MCF 10A (cell line): ENCODE measurements at regions not wholly inside any gene's neighbourhood (a gene's known extent, or its start where the extent isn't known, plus 50 kb on each side); places are given as distances from the start of the nearest gene placed in this dataset.

Source experiments
- BruUV-seq: library from RNA; stranded (reverse); fragments of 400-500 nt; replicated peaks from 2 replicates; lab custom pipeline; 2021; lab: Mats Ljungman, UMichigan
- CTCF ChIA-PET: fragments of 300-600 bp; sonication (Branson Sonifier 250); formaldehyde crosslinking; extraction: SDS; loops from one replicate; lab custom pipeline; 2021; ENCODE audit warnings: antibody characterized with exemption, inconsistent platforms; lab: Yijun Ruan, JAX
- POLR2A ChIA-PET: fragments of 300-600, 350-650 bp; sonication (Branson Sonifier 250); formaldehyde crosslinking; extraction: SDS; loops from one replicate; lab custom pipeline; 2020; ENCODE audit warnings: antibody characterized with exemption, inconsistent platforms; lab: Yijun Ruan, JAX
- DNase-seq: peaks from one replicate; pipeline ENCODE4 v3.0.0-alpha.2; 2018; ENCODE audit not compliant: unreplicated experiment
- H3K27ac Mint-ChIP-seq: one replicate; pipeline ENCODE4 v1.8.0; 2022; ENCODE audit warnings: mild to moderate bottlenecking, low read depth, mixed read lengths; ENCODE audit not compliant: unreplicated experiment
- H3K27me3 Mint-ChIP-seq: one replicate; pipeline ENCODE4 v1.8.0; 2022; ENCODE audit warnings: mixed read lengths; ENCODE audit not compliant: insufficient read depth, unreplicated experiment
- H3K36me3 Mint-ChIP-seq: one replicate; pipeline ENCODE4 v1.8.0; 2022; ENCODE audit warnings: mild to moderate bottlenecking, moderate library complexity, mixed read lengths; ENCODE audit not compliant: insufficient read depth, unreplicated experiment
- H3K4me1 Mint-ChIP-seq: one replicate; pipeline ENCODE4 v1.8.0; 2022; ENCODE audit warnings: mixed read lengths; ENCODE audit not compliant: insufficient read depth, unreplicated experiment
- H3K4me3 Mint-ChIP-seq: one replicate; pipeline ENCODE4 v1.8.0; 2022; ENCODE audit warnings: mild to moderate bottlenecking, moderate library complexity, mixed read lengths; ENCODE audit not compliant: unreplicated experiment
- H3K9me3 Mint-ChIP-seq: one replicate; pipeline ENCODE4 v1.8.0; 2022; ENCODE audit warnings: mixed read lengths; ENCODE audit not compliant: unreplicated experiment
- intact Hi-C: fragments of 100-400 bp; cut with micrococcal nuclease; formaldehyde crosslinking; loops from 2 replicates; pipeline ENCODE4 v1.14.1; 2022
- TF ChIP-seq, protein P1 (sequence below): fragments of 200-600 bp; IDR thresholded peaks from one replicate; pipeline ENCODE4 v1.8.0; 2022; ENCODE audit warnings: antibody characterized with exemption, mild to moderate bottlenecking; ENCODE audit not compliant: unreplicated experiment

DNA sequence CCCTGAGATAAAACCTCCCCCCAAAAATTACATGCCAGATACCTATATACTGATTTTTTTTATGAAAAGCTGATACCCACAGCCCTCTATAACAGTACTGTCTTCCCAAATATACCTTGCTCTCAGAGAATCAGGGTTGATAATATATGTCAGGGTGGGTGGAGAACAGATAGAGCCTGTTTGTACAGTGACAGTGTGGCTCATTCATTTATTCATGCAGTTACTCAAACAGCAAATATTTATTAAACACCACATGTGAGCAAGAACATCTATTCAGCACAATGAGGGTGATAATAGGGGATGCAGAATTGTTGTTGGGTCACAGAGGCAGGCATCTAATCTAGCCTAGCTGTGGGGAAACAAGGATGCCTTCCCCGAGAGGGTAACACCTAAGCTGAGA lies 334.2 kb downstream of the MAFB start:
- Mint-ChIP-seq H3K27me3 (no peaks in the 10 kb centered on the region), H3K27ac (no peak overlapping the region), H3K36me3 (no peaks in the 10 kb centered on the region), H3K9me3 (no peaks in the 10 kb centered on the region), H3K4me3 (no peak overlapping the region), H3K4me1 (no peaks in the 10 kb centered on the region)
- no peak for DNase-seq
- no TSS peak for BruUV-seq
- TF ChIP-seq, protein P1, sequence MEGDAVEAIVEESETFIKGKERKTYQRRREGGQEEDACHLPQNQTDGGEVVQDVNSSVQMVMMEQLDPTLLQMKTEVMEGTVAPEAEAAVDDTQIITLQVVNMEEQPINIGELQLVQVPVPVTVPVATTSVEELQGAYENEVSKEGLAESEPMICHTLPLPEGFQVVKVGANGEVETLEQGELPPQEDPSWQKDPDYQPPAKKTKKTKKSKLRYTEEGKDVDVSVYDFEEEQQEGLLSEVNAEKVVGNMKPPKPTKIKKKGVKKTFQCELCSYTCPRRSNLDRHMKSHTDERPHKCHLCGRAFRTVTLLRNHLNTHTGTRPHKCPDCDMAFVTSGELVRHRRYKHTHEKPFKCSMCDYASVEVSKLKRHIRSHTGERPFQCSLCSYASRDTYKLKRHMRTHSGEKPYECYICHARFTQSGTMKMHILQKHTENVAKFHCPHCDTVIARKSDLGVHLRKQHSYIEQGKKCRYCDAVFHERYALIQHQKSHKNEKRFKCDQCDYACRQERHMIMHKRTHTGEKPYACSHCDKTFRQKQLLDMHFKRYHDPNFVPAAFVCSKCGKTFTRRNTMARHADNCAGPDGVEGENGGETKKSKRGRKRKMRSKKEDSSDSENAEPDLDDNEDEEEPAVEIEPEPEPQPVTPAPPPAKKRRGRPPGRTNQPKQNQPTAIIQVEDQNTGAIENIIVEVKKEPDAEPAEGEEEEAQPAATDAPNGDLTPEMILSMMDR, result no peak
- ChIA-PET POLR2A (no interaction called here), CTCF (interaction anchor here (0.7 kb wide), 1 partner anchor 23 kb away, joined by 3 read pairs; no protein-coding TSS in a partner anchor)
- intact Hi-C loops, result no loop called here

DNA sequence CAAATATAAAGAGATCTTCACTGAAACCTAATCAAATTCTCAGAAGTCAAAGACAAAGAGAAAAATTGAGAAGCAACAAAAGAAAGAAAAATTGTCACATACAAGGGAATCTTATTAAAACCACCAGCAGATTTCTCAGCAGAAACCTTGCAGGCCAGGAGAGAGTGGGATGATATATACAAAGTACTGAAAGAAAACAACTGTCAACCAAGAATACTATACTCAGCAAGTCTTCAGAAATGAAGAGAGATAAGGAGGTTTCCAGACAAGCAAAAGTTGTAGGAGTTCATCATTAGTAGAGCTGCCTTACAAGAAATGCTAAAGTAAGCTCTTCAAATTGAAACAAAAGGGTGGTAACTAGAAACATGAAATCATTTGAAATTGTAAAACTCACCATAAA lies 345.6 kb downstream of the MAFB start:
- intact Hi-C loops, result no loop called here
- no peaks in the 10 kb centered on the region for H3K27me3 Mint-ChIP-seq
- POLR2A ChIA-PET, result interaction anchor here (1.2 to 1.4 kb wide), 2 partner anchors 8 to 57 kb away, joined by 3 to 7 read pairs; no protein-coding TSS in a partner anchor
- H3K36me3 Mint-ChIP-seq, result peaks cover 6% of the 10 kb centered on the region
- BruUV-seq, result no TSS peak
- peaks cover 20% of the 10 kb centered on the region for H3K9me3 Mint-ChIP-seq
- H3K27ac Mint-ChIP-seq, result no peak overlapping the region
- DNase-seq, result no peak
- no peaks in the 10 kb centered on the region for H3K4me1 Mint-ChIP-seq
- CTCF ChIA-PET, result interaction anchor here (0.6 to 1.1 kb wide), 3 partner anchors 184 to 620 kb away, joined by 3 to 4 read pairs (median 3); no protein-coding TSS in a partner anchor
- TF ChIP-seq, protein P1, result no peak
- no peak overlapping the region for H3K4me3 Mint-ChIP-seq

DNA sequence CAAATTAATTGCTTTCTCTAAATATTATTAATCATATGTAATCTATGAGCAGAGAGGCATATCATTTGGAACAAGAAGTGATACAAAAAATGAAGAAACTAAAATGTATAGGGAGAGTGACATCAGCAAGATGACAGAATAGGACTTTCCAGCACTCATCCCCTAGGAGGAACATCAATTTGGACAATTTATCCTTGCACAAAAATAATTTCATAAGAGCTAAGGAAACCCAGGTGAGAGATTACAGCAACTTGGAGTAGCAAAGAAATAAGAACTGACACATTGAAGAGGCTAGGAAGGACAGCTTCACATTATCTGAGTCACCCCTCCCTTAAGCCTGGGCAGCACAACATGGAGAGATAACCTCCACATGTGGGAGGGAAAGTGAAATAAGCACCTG lies 347.5 kb downstream of the MAFB start:
- Mint-ChIP-seq H3K27ac (no peak overlapping the region), H3K36me3 (no peaks in the 10 kb centered on the region), H3K9me3 (peaks cover 20% of the 10 kb centered on the region), H3K4me3 (no peak overlapping the region), H3K27me3 (peaks cover 14% of the 10 kb centered on the region), H3K4me1 (no peaks in the 10 kb centered on the region)
- TF ChIP-seq, protein P1, result no peak
- ChIA-PET POLR2A (no interaction called here), CTCF (no interaction called here)
- DNase-seq, result no peak
- BruUV-seq, result no TSS peak
- intact Hi-C loops, result no loop called here

DNA sequence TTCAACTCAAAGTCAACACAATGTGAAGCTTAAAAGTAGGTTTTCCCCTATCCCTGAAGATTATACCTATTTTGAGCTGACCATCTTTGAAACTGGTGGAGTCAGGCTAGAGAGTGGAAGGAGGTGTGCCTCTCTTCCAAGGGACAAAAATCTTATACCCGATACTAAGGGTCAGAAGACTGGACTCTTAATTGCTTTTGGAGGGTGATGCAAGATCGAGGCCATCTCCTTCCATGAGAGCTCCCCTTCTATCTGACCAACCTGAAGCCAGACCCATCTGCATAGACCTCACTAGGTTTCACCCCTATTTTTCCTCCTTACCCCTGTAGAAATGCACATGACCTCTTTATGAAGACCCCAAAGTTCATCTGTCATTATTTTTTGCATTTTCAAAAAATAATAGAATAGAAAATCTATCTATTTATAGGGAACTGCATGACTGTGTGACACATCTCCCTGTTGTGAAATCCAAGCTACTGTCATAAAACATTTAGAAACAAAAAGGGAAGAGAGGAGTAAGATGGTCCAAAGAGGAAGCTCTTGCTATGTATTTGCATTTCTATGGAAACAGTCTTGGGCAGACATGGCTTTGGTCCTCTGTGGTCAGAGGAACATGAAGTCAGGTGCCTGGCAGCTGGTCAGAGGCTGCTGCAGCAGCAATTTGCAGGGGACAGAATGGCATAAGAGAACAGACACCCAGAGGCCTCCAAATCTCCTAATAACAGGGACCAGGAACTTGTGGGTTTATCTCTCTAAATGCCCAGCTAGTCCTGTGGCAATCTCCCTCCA lies 349.2 kb downstream of the MAFB start:
- intact Hi-C loops, result no loop called here
- TF ChIP-seq, protein P1, result no peak
- H3K4me1 Mint-ChIP-seq, result no peaks in the 10 kb centered on the region
- H3K36me3 Mint-ChIP-seq, result no peaks in the 10 kb centered on the region
- no peak for DNase-seq
- H3K27me3 Mint-ChIP-seq, result peaks cover 14% of the 10 kb centered on the region
- H3K4me3 Mint-ChIP-seq, result no peak overlapping the region
- H3K9me3 Mint-ChIP-seq, result peaks cover 20% of the 10 kb centered on the region
- POLR2A ChIA-PET, result interaction anchor here (0.8 to 1.0 kb wide), 2 partner anchors 9 to 19 kb away, joined by 3 read pairs; no protein-coding TSS in a partner anchor
- H3K27ac Mint-ChIP-seq, result no peak overlapping the region
- CTCF ChIA-PET, result interaction anchor here (0.6 to 1.3 kb wide), 4 partner anchors 14 to 1228 kb away, joined by 3 to 4 read pairs (median 3); no protein-coding TSS in a partner anchor
- BruUV-seq, result no TSS peak
